HT1080 (cell line): ENCODE measurements at regions not wholly inside any gene's neighbourhood (a gene's known extent, or its start where the extent isn't known, plus 50 kb on each side); places are given as distances from the start of the nearest gene placed in this dataset.

ENCODE experiments used
- DNase-seq: peaks from one replicate; pipeline ENCODE4 v3.0.0-alpha.2; 2015; ENCODE audit warnings: low read depth

DNA sequence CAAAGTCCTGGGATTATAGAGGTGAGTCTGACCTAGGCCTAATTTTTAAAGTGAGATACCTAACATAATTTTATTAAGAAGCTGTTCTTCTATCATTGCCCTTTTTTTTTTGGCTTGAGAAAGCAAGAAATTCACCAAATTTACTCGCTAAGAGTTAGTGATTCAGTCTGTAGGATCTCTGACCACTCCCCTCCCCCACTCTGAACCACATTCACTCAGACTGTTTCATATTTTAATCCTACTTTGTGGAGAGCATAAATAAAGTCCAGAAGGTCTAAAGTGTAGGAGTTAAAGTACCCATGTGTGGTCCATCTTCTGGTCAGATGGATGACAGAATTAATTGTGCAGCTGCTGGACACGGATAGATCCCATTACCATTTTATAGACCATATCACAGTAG is 115.8 kb upstream of the MGAT5 start:
- no peak for DNase-seq

DNA sequence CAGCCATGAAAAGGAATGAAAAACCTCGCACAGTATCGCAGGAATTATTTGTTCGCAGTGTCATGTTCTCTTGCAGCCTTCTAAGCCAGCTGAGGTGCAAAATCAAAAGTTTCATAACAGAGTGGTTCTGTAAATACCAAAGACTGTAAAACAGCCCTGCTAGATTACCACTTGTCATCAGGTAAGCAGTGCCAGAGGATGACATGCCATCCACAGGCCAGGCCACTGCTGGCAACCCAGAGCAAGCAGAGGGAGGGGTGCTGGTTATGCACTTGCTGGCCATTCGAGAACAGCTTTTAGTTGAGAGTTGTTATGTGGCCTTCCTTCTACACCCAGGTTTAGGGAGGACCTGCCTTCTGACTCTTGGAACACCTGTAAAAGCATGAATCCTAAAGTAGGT is 114.3 kb upstream of the MGAT5 start:
- no peak for DNase-seq

GRCh38 chr2:134140251-134140661 is 113.6 kb upstream of the MGAT5 start:
- no peak for DNase-seq

- no peak for DNase-seq
These were observed 112.1 kb upstream of the MGAT5 start for GRCh38 chr2:134141598-134142340.

- peak; percentile 38 for DNase-seq
These were observed 111.5 kb upstream of the MGAT5 start for GRCh38 chr2:134142341-134142738.

DNA sequence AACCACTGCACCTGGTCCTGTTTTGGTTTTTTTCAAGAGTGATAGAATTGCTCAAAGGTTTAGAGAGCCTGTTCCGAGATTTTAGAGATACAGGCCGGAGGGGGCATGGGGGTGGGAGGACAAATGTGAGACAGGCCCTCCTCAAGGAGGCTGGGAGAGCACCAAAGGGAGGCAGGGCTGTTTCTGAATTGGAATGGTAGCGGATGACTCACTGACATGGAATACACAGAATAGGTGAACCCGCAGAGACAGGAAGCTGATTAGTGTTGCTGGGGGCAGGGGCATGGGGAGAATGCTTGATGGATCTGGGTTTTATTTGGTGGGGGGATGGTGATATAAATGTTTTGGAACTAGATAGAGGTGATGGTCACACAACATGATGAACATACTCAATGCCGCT is 111.0 kb upstream of the MGAT5 start:
- peak; percentile 81 for DNase-seq

- DNase-seq: no peak
These were observed 110.3 kb upstream of the MGAT5 start for GRCh38 chr2:134143568-134143967.

GRCh38 chr2:134144081-134144596 is 109.7 kb upstream of the MGAT5 start:
- DNase-seq: no peak

- DNase-seq: no peak
These were observed 109.2 kb upstream of the MGAT5 start for GRCh38 chr2:134144651-134145050.

DNA sequence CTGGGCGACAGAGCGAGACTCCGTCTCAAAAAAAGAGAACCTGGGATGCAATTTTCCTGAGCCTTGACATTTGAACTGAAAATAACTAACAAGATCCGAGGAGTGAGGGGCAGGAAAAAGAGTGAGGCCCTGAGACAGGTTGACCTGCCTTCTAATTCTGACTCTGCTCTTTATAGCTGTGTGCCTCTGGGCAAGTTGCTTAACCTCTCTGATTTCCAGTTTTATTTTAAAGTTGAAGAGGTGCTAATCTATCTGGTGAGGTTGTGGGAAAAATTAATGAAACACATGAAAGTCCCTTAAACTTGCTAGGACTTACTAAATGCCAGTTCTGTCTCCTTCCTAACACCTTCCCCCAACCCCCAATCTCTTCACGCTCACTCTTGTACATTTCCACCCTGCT is 108.4 kb upstream of the MGAT5 start:
- no peak for DNase-seq

DNA sequence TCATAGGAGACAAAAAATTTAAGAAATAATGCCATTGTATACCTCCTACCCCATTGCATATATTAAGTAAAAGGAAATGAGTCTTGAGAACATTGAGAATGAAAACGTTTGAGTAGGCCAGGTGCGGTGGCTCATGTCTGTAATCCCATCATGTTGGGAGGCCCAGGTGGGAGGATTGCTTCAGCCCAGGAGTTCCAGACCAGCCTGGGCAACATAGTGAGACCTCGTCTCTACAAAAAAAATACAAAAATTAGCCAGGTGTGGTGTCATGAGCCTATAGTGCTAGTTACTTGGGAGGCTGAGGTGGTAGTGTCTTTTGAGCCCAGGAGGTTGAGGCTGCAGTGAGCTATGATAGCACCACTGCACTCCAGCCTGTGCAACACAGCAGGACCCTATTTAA is 107.7 kb upstream of the MGAT5 start:
- DNase-seq: no peak

- no peak for DNase-seq
These were observed 107.3 kb upstream of the MGAT5 start for GRCh38 chr2:134146620-134147019.

DNA sequence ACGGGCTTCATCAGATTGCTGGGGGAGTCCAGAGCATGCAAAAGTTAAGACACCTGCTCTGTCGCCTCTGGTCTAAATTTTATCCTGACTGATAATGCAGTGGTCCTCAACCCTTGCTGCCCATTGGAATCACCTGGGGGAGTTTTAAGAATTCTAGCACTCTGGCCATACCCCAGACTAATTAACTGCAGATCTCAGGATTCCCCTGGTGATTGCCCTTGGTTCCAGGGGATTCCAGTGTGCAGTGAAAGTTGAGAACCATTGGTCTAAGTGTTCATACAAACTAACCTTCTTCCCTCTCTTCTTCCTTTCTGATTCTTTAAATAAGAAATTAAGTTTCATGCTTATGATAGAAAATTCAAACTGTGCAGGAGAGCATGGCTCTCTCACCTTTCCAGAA is 105.7 kb upstream of the MGAT5 start:
- DNase-seq: no peak

- no peak for DNase-seq
These were observed 104.9 kb upstream of the MGAT5 start for GRCh38 chr2:134148843-134149472.

DNA sequence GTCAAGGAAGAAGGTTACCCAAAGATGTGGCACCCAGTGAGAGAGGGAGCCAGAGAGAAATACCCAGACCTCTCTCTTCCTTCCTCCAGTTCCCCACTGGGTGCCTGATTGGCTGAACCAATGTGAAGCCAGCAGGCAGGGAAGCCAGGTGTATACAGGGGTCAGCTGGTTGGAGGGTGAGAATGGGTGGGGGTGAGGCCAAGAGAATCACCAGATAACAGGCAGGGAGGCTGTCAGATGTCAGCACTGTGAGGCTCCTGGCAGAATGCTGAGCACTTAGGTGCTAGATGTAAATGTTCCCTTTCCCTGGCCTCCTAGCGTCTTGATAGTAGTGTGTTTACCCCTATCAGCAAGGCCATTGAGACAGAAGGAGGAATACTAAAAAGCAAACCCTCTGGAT is 104.0 kb upstream of the MGAT5 start:
- DNase-seq: no peak

DNA sequence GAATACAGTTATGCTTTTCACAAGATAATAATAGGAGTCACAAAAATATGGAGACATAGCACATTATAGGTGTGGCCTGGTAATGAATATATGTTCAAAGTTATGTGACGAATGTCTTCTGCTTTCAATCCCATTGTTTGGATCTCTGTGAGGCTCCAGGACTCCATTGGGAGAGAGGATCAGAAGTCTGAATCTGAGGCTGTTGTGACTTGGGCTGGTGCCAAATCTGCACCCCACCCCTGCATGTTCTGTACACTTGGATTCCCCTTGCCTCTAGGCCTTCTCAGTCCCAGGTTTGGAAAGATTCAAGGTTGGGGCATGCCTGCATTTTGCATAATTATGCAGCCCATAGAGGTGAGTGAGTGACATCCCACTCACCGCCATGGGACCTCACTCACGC is 103.1 kb upstream of the MGAT5 start:
- DNase-seq: no peak

DNA sequence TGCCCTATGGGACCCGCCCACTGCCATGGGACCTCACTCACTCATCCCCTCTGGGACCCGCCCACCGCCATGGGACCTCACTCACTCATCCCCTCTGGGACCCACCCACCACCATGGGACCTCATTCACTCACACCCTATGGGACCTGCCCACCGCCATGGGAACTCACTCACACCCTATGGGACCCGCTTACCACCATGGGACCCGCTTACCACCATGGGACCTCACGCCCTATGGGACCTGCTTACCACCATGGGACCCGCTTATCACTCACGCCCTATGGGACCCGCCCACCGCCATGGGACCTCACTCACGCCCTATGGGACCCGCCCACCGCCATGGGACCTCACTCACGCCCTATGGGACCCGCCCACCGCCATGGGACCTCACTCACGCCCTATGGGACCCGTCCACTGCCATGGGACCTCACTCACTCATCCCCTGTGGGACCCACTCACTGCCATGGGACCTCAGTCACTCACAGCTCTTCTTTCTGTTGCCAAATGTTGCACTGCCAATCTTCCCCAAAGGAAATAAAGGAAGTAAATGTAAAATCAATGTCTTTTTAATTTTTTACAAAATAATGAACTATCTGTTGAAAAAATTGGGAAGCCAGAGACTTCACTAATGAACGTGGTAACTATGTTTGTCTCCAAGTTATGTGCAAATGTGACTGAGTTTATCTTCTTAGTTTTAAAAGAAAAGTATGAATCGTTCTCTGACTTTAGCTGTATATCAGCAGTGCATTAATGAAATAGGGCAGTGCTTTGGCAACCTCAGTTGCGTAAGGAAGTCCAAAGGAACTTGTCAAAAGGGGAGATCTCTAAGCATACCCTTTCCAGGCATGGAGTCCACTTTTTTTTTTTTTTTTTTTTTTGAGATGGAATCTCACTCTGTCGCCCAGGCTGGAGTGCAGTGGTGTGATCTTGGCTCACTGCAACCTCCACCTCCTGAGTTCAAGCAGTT is 101.5 kb upstream of the MGAT5 start:
- no peak for DNase-seq

GRCh38 chr2:134153294-134153880 is 100.5 kb upstream of the MGAT5 start:
- DNase-seq: no peak

DNA sequence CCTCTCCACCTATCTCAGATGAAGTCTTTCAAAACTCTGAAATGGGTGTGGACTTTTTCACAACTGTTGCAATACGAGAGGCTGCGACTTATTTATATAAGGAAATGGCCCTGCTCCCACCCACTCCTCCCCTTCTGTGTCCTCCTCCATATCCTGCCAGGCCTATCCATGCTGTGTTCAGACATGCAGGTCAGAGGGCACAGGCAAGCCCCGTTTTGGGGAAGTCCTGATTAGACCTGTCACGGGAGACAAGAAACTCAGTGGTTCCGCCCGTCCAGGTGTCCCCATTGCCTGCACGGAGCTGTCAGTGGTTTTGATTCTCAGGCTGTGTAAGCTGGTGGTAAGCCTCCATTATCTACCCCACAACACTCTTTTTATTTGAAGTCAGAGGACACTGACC is 99.6 kb upstream of the MGAT5 start:
- no peak for DNase-seq

GRCh38 chr2:134155134-134155533 is 98.7 kb upstream of the MGAT5 start:
- DNase-seq: no peak

DNA sequence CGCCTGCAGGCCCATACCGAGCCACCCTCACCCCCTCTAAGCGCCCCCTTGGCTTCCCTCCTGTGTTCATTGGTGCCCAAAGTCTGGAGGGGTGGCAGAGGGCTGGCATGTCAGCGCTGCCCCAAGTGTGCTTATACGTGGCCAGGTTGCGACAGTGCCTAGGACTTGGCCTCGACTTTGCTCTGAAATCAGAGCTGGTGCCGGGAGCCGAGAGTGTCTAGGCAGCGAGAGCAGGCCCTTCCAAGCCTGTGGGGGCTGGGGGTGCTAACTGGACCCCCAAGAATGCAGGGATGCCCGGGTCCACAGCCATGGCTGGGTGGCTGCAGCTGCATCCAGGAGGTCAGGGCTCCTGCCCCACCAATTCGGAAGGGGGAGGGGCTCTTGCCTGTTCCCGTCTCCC is 95.6 kb upstream of the MGAT5 start:
- DNase-seq: no peak

DNA sequence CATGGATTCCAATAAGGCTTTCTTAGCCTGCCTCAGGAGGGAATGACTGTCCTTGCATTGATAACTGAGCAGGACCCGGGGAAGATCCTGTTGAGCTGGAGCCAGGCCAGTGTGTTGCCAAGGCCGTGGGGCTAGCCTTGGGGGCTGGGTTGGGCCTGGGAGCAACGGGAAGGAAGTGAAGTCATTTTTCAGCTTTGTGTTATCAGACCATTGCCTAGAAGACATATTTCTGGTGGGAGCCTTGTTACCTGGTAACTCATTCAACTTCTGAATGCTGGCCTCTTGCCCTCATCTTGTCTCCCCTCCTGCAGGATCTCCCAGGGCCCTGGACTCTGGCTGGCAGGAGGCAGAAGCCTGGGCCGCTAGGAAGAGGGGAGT is 92.7 kb upstream of the MGAT5 start:
- DNase-seq: peak; percentile 51
